ENCODE measurements at regions not wholly inside any gene's neighbourhood (a gene's known extent, or its start where the extent isn't known, plus 50 kb on each side); places are given as distances from the start of the nearest gene placed in this dataset.

- TF ChIP-seq EZH2phosphoT487 (conservative IDR thresholded peaks at IDR 0.05; ENCODE audit: low read length), result no peak
- TF ChIP-seq, protein P1, sequence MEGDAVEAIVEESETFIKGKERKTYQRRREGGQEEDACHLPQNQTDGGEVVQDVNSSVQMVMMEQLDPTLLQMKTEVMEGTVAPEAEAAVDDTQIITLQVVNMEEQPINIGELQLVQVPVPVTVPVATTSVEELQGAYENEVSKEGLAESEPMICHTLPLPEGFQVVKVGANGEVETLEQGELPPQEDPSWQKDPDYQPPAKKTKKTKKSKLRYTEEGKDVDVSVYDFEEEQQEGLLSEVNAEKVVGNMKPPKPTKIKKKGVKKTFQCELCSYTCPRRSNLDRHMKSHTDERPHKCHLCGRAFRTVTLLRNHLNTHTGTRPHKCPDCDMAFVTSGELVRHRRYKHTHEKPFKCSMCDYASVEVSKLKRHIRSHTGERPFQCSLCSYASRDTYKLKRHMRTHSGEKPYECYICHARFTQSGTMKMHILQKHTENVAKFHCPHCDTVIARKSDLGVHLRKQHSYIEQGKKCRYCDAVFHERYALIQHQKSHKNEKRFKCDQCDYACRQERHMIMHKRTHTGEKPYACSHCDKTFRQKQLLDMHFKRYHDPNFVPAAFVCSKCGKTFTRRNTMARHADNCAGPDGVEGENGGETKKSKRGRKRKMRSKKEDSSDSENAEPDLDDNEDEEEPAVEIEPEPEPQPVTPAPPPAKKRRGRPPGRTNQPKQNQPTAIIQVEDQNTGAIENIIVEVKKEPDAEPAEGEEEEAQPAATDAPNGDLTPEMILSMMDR (IDR thresholded peaks at IDR 0.05; ENCODE audit: insufficient read depth, low read length, poor library complexity, severe bottlenecking), result no peak
- H4K20me1 ChIP-seq (ENCODE audit: low read depth, low read length), result no peaks in the 10 kb centered on the region
- H3K79me2 ChIP-seq (ENCODE audit: insufficient read depth, low read length), result no peaks in the 10 kb centered on the region
- no peaks in the 10 kb centered on the region for H3F3A ChIP-seq (ENCODE audit: insufficient read depth)
- no peak overlapping the region for H3K4me2 ChIP-seq (ENCODE audit: low read depth, low read length, poor library complexity, severe bottlenecking)
- H3K9me3 ChIP-seq (ENCODE audit: insufficient read depth, low read length), result no peaks in the 10 kb centered on the region
- 0 out of 2 replicates have a peak, but pooled peaks cover 2% of the 10 kb centered on the region for H3K36me3 ChIP-seq (ENCODE audit: low read length)
- no peak overlapping the region for H3K9ac ChIP-seq (ENCODE audit: low read length)
- H3K9me2 ChIP-seq (replicated peaks; ENCODE audit: insufficient read depth, low read length), result no peaks in the 10 kb centered on the region
- no peak overlapping the region for H3K27ac ChIP-seq (ENCODE audit: low read depth, low read length)
- no peak overlapping the region for H3K4me3 ChIP-seq (ENCODE audit: insufficient read depth, low read length, poor library complexity, severe bottlenecking)
- no peaks in the 10 kb centered on the region for H3K27me3 ChIP-seq (ENCODE audit: low read length)
- H2AFZ ChIP-seq (ENCODE audit: low read depth, low read length, severe bottlenecking), result no peak overlapping the region
Measured at GRCh38 chr4:44017422-44017739, 431.2 kb downstream of the KCTD8 start.

DNA sequence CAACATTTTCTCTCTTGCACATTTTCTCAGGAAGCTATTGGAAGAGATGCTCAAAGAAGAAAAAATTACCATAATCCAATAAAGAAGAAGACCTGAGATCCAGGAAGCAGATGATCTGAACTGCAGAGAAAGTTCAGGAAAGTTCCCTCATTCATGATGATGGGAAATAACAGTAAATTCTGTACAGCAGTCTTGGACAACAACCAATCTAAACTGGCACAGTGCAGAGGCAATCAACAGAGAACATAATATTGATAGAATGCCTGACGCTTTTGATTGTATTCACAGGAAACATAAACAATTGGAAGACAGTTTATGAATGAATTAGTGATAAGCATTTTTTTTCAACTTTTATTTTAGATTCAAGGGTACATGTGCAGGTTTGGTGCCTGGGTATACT is 428.9 kb downstream of the KCTD8 start:
- no peak overlapping the region for H3K4me2 ChIP-seq (ENCODE audit: low read depth, low read length, poor library complexity, severe bottlenecking)
- no peaks in the 10 kb centered on the region for H3K9me3 ChIP-seq (ENCODE audit: insufficient read depth, low read length)
- 0 out of 2 replicates have a peak, but pooled peaks cover 2% of the 10 kb centered on the region for H3K36me3 ChIP-seq (ENCODE audit: low read length)
- no peak overlapping the region for H2AFZ ChIP-seq (ENCODE audit: low read depth, low read length, severe bottlenecking)
- no peaks in the 10 kb centered on the region for H4K20me1 ChIP-seq (ENCODE audit: low read depth, low read length)
- no peaks in the 10 kb centered on the region for H3K79me2 ChIP-seq (ENCODE audit: insufficient read depth, low read length)
- no peak for TF ChIP-seq EZH2phosphoT487 (conservative IDR thresholded peaks at IDR 0.05; ENCODE audit: low read length)
- H3K27ac ChIP-seq (ENCODE audit: low read depth, low read length), result no peak overlapping the region
- H3K27me3 ChIP-seq (ENCODE audit: low read length), result no peaks in the 10 kb centered on the region
- no peaks in the 10 kb centered on the region for H3K9me2 ChIP-seq (replicated peaks; ENCODE audit: insufficient read depth, low read length)
- no peak overlapping the region for H3K4me3 ChIP-seq (ENCODE audit: insufficient read depth, low read length, poor library complexity, severe bottlenecking)
- no peak overlapping the region for H3K9ac ChIP-seq (ENCODE audit: low read length)
- no peaks in the 10 kb centered on the region for H3F3A ChIP-seq (ENCODE audit: insufficient read depth)

- Histone ChIP-seq H3K27me3 (ENCODE audit: low read length) (no peaks in the 10 kb centered on the region), H3K9ac (ENCODE audit: low read length) (no peak overlapping the region), H2AFZ (ENCODE audit: low read depth, low read length, severe bottlenecking) (no peak overlapping the region)
Measured at GRCh38 chr4:44025376-44026020, 423.1 kb downstream of the KCTD8 start.

GRCh38 chr4:44038811-44039210 is 409.8 kb downstream of the KCTD8 start:
- H3K9ac ChIP-seq (ENCODE audit: low read length), result no peak overlapping the region
- TF ChIP-seq, protein P1 (IDR thresholded peaks at IDR 0.05; ENCODE audit: insufficient read depth, low read length, poor library complexity, severe bottlenecking), result no peak
- no peak for TF ChIP-seq EZH2phosphoT487 (conservative IDR thresholded peaks at IDR 0.05; ENCODE audit: low read length)

More at GRCh38 chr4:44025376-44026020, 423.1 kb downstream of the KCTD8 start:
- no peaks in the 10 kb centered on the region for H3K9me2 ChIP-seq (replicated peaks; ENCODE audit: insufficient read depth, low read length)
- H3K27ac ChIP-seq (ENCODE audit: low read depth, low read length), result no peak overlapping the region
- no peaks in the 10 kb centered on the region for H3K36me3 ChIP-seq (ENCODE audit: low read length)
- H3K4me2 ChIP-seq (ENCODE audit: low read depth, low read length, poor library complexity, severe bottlenecking), result no peak overlapping the region
- H3F3A ChIP-seq (ENCODE audit: insufficient read depth), result no peaks in the 10 kb centered on the region
- no peaks in the 10 kb centered on the region for H3K9me3 ChIP-seq (ENCODE audit: insufficient read depth, low read length)
- no peak for TF ChIP-seq EZH2phosphoT487 (conservative IDR thresholded peaks at IDR 0.05; ENCODE audit: low read length)
- TF ChIP-seq, protein P1 (IDR thresholded peaks at IDR 0.05; ENCODE audit: insufficient read depth, low read length, poor library complexity, severe bottlenecking), result no peak
- H3K79me2 ChIP-seq (ENCODE audit: insufficient read depth, low read length), result no peaks in the 10 kb centered on the region
- H3K4me3 ChIP-seq (ENCODE audit: insufficient read depth, low read length, poor library complexity, severe bottlenecking), result no peak overlapping the region
- no peaks in the 10 kb centered on the region for H4K20me1 ChIP-seq (ENCODE audit: low read depth, low read length)

More at GRCh38 chr4:44038811-44039210, 409.8 kb downstream of the KCTD8 start:
- Histone ChIP-seq H3K27ac (ENCODE audit: low read depth, low read length) (no peak overlapping the region), H3K79me2 (ENCODE audit: insufficient read depth, low read length) (no peaks in the 10 kb centered on the region), H3K9me3 (ENCODE audit: insufficient read depth, low read length) (no peaks in the 10 kb centered on the region), H4K20me1 (ENCODE audit: low read depth, low read length) (no peaks in the 10 kb centered on the region), H3K4me2 (ENCODE audit: low read depth, low read length, poor library complexity, severe bottlenecking) (no peak overlapping the region), H3K27me3 (ENCODE audit: low read length) (no peaks in the 10 kb centered on the region), H2AFZ (ENCODE audit: low read depth, low read length, severe bottlenecking) (no peak overlapping the region), H3K4me3 (ENCODE audit: insufficient read depth, low read length, poor library complexity, severe bottlenecking) (no peak overlapping the region), H3F3A (ENCODE audit: insufficient read depth) (no peaks in the 10 kb centered on the region), H3K36me3 (ENCODE audit: low read length) (no peaks in the 10 kb centered on the region), H3K9me2 (replicated peaks; ENCODE audit: insufficient read depth, low read length) (no peaks in the 10 kb centered on the region)

All from SU-DHL-6 (cell line).